ENCODE measurements at regions not wholly inside any gene's neighbourhood (a gene's known extent, or its start where the extent isn't known, plus 50 kb on each side); places are given as distances from the start of the nearest gene placed in this dataset.
A peak's percentile ranks its signal among the peaks of the same experiment; 100 is the strongest.

DNA sequence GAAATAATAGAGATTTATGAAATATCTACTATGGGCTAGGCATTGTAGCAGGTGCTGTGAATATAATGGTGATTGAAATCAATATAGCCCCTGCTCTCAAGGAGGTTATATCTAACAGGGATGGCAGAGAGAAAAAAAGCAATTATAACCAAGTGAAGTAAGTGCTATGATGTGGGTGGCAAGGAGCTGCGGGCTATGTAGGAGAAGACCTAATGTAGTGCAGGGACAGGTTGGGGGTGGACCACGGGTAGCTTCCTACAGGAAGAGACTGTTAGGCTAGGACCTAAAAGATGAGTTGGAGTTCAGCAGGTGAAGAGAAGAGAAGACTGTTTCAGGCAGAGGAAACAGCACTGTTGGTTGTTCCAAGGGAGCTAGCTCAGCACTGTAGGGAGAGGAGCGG lies 311.0 kb downstream of the KCNRG start:
- Histone ChIP-seq H3K79me2 (ENCODE audit: control insufficient read depth, insufficient read depth, low read length) (no peaks in the 10 kb centered on the region), H3K4me1 (ENCODE audit: control insufficient read depth, low read depth, low read length) (no peaks in the 10 kb centered on the region), H3K4me3 (ENCODE audit: low read length) (no peak overlapping the region), H3K4me2 (ENCODE audit: low read length) (no peak overlapping the region), H3K27me3 (ENCODE audit: insufficient read depth, low read length, poor library complexity) (no peaks in the 10 kb centered on the region), H3K36me3 (ENCODE audit: control insufficient read depth, insufficient read depth, low read length) (no peaks in the 10 kb centered on the region), H2BK15ac (replicated peaks; ENCODE audit: low read depth) (no peak overlapping the region), H3K56ac (ENCODE audit: low read length) (no peak overlapping the region), H2BK5ac (ENCODE audit: low read length) (no peak overlapping the region), H3K23ac (ENCODE audit: low read length) (no peak overlapping the region), H4K8ac (ENCODE audit: low read depth, low read length) (no peak overlapping the region), H3K79me1 (ENCODE audit: low read length) (no peaks in the 10 kb centered on the region), H3K27ac (ENCODE audit: low read depth, low read length) (no peak overlapping the region), H3K18ac (ENCODE audit: low read length) (no peak overlapping the region), H4K5ac (ENCODE audit: low read length) (no peak overlapping the region), H2BK120ac (ENCODE audit: low read depth, low read length) (no peak overlapping the region), H3K9ac (ENCODE audit: low read length) (no peak overlapping the region), H2AK5ac (ENCODE audit: low read length) (no peak overlapping the region), H3K4ac (ENCODE audit: low read depth, low read length) (no peak overlapping the region)
- DNase-seq, result no peak
- no CpG with 5 or more reads among the region's 3 CpGs for WGBS (ENCODE audit: extremely low coverage, insufficient coverage, low lambda C conversion rate)

DNA sequence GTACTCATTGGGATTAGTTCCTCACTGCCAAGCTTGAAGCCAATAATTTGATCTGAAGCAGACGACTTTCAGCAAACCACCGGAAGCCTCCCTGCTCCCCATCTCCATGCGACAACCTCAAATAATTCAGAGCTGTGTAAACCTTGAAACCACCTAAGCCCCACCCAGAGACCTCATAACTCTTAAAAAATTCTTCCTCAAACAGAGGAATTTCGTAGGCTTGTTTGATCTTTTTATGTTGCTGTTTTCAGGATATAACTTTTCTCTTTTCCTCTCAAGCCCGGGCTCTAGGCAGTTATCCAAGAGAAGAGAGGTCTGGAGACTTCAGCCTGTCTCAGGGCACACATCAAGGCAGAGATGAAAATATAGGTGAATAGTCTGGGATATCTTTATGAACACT lies 311.6 kb downstream of the KCNRG start:
- Histone ChIP-seq H3K79me2 (ENCODE audit: control insufficient read depth, insufficient read depth, low read length) (no peaks in the 10 kb centered on the region), H3K23ac (ENCODE audit: low read length) (no peak overlapping the region), H4K8ac (ENCODE audit: low read depth, low read length) (no peak overlapping the region), H3K56ac (ENCODE audit: low read length) (no peak overlapping the region), H2BK15ac (replicated peaks; ENCODE audit: low read depth) (no peak overlapping the region), H2BK5ac (ENCODE audit: low read length) (no peak overlapping the region), H3K27me3 (ENCODE audit: insufficient read depth, low read length, poor library complexity) (no peaks in the 10 kb centered on the region), H3K4me2 (ENCODE audit: low read length) (no peak overlapping the region), H2BK120ac (ENCODE audit: low read depth, low read length) (no peak overlapping the region), H3K79me1 (ENCODE audit: low read length) (no peaks in the 10 kb centered on the region), H3K4ac (ENCODE audit: low read depth, low read length) (no peak overlapping the region), H3K27ac (ENCODE audit: low read depth, low read length) (no peak overlapping the region), H3K18ac (ENCODE audit: low read length) (no peak overlapping the region), H3K36me3 (ENCODE audit: control insufficient read depth, insufficient read depth, low read length) (no peaks in the 10 kb centered on the region), H3K4me3 (ENCODE audit: low read length) (no peak overlapping the region), H3K4me1 (ENCODE audit: control insufficient read depth, low read depth, low read length) (no peaks in the 10 kb centered on the region), H3K9ac (ENCODE audit: low read length) (no peak overlapping the region), H4K5ac (ENCODE audit: low read length) (no peak overlapping the region), H2AK5ac (ENCODE audit: low read length) (no peak overlapping the region)
- no peak for DNase-seq
- WGBS (ENCODE audit: extremely low coverage, insufficient coverage, low lambda C conversion rate), result no CpG with 5 or more reads among the region's 5 CpGs

DNA sequence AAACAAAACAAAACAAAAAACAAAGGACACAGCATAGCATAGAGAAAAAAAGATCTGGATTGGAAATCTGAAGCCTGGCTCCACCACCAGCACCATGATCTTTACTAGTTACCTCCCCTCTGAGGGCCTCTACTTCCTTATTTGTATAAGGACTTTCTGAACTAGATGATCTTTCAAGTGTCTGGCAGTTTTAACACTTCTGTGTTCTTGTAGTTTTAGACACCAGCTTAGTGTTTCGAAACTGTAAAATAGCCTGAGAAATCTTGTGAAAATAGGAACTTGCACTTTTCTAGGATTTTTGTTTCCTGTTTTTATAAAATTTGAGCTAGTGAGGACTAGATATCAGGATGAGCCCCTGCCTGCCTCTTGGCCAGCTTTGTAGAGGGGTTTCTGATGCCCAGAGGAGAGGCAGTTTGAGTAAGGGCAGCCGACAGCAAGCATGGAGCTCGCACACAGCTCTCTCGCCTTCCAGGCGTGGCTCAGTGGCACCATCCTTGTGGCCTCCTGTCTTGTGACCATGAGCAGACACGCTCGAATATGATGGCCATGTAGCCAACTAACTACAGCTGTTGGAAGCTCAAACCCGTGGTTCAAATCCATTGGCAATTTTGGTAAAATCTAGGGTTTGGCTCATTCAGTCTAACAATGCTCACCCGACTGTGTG lies 319.0 kb downstream of the KCNRG start:
- no peak overlapping the region for H4K5ac ChIP-seq (ENCODE audit: low read length)
- H3K4me1 ChIP-seq (ENCODE audit: control insufficient read depth, low read depth, low read length), result no peaks in the 10 kb centered on the region
- H3K36me3 ChIP-seq (ENCODE audit: control insufficient read depth, insufficient read depth, low read length), result no peaks in the 10 kb centered on the region
- no peaks in the 10 kb centered on the region for H3K79me1 ChIP-seq (ENCODE audit: low read length)
- no peak overlapping the region for H3K4ac ChIP-seq (ENCODE audit: low read depth, low read length)
- no CpG with 5 or more reads among the region's 9 CpGs for WGBS (ENCODE audit: extremely low coverage, insufficient coverage, low lambda C conversion rate)
- H3K18ac ChIP-seq (ENCODE audit: low read length), result no peak overlapping the region
- no peaks in the 10 kb centered on the region for H3K27me3 ChIP-seq (ENCODE audit: insufficient read depth, low read length, poor library complexity)
- no peak for DNase-seq
- no peak overlapping the region for H2BK15ac ChIP-seq (replicated peaks; ENCODE audit: low read depth)
- H3K27ac ChIP-seq (ENCODE audit: low read depth, low read length), result no peak overlapping the region
- no peak overlapping the region for H3K4me2 ChIP-seq (ENCODE audit: low read length)
- no peak overlapping the region for H3K4me3 ChIP-seq (ENCODE audit: low read length)
- no peak overlapping the region for H4K8ac ChIP-seq (ENCODE audit: low read depth, low read length)
- no peak overlapping the region for H2BK120ac ChIP-seq (ENCODE audit: low read depth, low read length)
- no peak overlapping the region for H3K23ac ChIP-seq (ENCODE audit: low read length)
- no peak overlapping the region for H2AK5ac ChIP-seq (ENCODE audit: low read length)
- no peak overlapping the region for H3K56ac ChIP-seq (ENCODE audit: low read length)
- no peak overlapping the region for H2BK5ac ChIP-seq (ENCODE audit: low read length)
- no peaks in the 10 kb centered on the region for H3K79me2 ChIP-seq (ENCODE audit: control insufficient read depth, insufficient read depth, low read length)
- no peak overlapping the region for H3K9ac ChIP-seq (ENCODE audit: low read length)

DNA sequence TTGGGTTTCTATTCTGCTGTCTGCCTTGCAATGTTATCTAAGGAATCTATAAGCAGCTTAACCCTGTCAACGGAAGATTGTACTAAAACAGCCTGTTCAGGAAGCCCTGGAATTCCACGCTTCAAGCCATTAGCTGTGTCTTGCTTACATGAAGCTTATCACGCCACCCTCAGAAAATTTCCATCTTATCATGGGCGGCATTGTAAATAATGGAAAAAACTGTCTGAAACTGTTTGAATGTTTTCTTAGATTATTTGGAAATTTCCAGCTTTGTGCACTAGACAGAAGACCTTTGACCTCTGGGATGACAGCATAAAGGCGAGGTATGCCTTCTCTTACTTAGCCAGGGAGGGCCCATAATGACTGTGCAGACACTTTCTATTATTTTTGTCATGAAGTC lies 319.7 kb downstream of the KCNRG start:
- no peak overlapping the region for H2BK120ac ChIP-seq (ENCODE audit: low read depth, low read length)
- no peak overlapping the region for H2BK5ac ChIP-seq (ENCODE audit: low read length)
- no peak overlapping the region for H3K18ac ChIP-seq (ENCODE audit: low read length)
- no peaks in the 10 kb centered on the region for H3K79me1 ChIP-seq (ENCODE audit: low read length)
- no peak overlapping the region for H4K8ac ChIP-seq (ENCODE audit: low read depth, low read length)
- H3K4me2 ChIP-seq (ENCODE audit: low read length), result no peak overlapping the region
- no peaks in the 10 kb centered on the region for H3K4me1 ChIP-seq (ENCODE audit: control insufficient read depth, low read depth, low read length)
- H3K36me3 ChIP-seq (ENCODE audit: control insufficient read depth, insufficient read depth, low read length), result no peaks in the 10 kb centered on the region
- no peak overlapping the region for H3K4ac ChIP-seq (ENCODE audit: low read depth, low read length)
- no peak overlapping the region for H3K4me3 ChIP-seq (ENCODE audit: low read length)
- H3K23ac ChIP-seq (ENCODE audit: low read length), result no peak overlapping the region
- no peak overlapping the region for H2BK15ac ChIP-seq (replicated peaks; ENCODE audit: low read depth)
- H3K79me2 ChIP-seq (ENCODE audit: control insufficient read depth, insufficient read depth, low read length), result no peaks in the 10 kb centered on the region
- WGBS (ENCODE audit: extremely low coverage, insufficient coverage, low lambda C conversion rate), result no CpG with 5 or more reads among the region's 5 CpGs
- H3K56ac ChIP-seq (ENCODE audit: low read length), result no peak overlapping the region
- H4K5ac ChIP-seq (ENCODE audit: low read length), result no peak overlapping the region
- H3K9ac ChIP-seq (ENCODE audit: low read length), result no peak overlapping the region
- no peak overlapping the region for H2AK5ac ChIP-seq (ENCODE audit: low read length)
- no peak overlapping the region for H3K27ac ChIP-seq (ENCODE audit: low read depth, low read length)
- no peaks in the 10 kb centered on the region for H3K27me3 ChIP-seq (ENCODE audit: insufficient read depth, low read length, poor library complexity)
- peak; percentile 7 for DNase-seq

- no peak overlapping the region for H2BK120ac ChIP-seq (ENCODE audit: low read depth, low read length)
- no peak overlapping the region for H3K4me3 ChIP-seq (ENCODE audit: low read length)
- H3K4me1 ChIP-seq (ENCODE audit: control insufficient read depth, low read depth, low read length), result no peaks in the 10 kb centered on the region
- no peaks in the 10 kb centered on the region for H3K79me2 ChIP-seq (ENCODE audit: control insufficient read depth, insufficient read depth, low read length)
- H4K8ac ChIP-seq (ENCODE audit: low read depth, low read length), result no peak overlapping the region
- H3K9ac ChIP-seq (ENCODE audit: low read length), result no peak overlapping the region
- no peak for DNase-seq
- H3K27me3 ChIP-seq (ENCODE audit: insufficient read depth, low read length, poor library complexity), result no peaks in the 10 kb centered on the region
- H4K5ac ChIP-seq (ENCODE audit: low read length), result no peak overlapping the region
- no peak overlapping the region for H2AK5ac ChIP-seq (ENCODE audit: low read length)
- H3K79me1 ChIP-seq (ENCODE audit: low read length), result no peaks in the 10 kb centered on the region
- H3K18ac ChIP-seq (ENCODE audit: low read length), result no peak overlapping the region
- WGBS (ENCODE audit: extremely low coverage, insufficient coverage, low lambda C conversion rate), result no CpG with 5 or more reads among the region's 1 CpG
- no peak overlapping the region for H3K56ac ChIP-seq (ENCODE audit: low read length)
- H3K36me3 ChIP-seq (ENCODE audit: control insufficient read depth, insufficient read depth, low read length), result no peaks in the 10 kb centered on the region
- no peak overlapping the region for H3K4ac ChIP-seq (ENCODE audit: low read depth, low read length)
- no peak overlapping the region for H3K4me2 ChIP-seq (ENCODE audit: low read length)
- H3K27ac ChIP-seq (ENCODE audit: low read depth, low read length), result no peak overlapping the region
- no peak overlapping the region for H2BK15ac ChIP-seq (replicated peaks; ENCODE audit: low read depth)
- H3K23ac ChIP-seq (ENCODE audit: low read length), result no peak overlapping the region
- H2BK5ac ChIP-seq (ENCODE audit: low read length), result no peak overlapping the region
Observed at GRCh38 chr13:50339271-50339670, 324.0 kb downstream of the KCNRG start.

- Histone ChIP-seq H3K4me2 (ENCODE audit: low read length) (no peak overlapping the region), H4K5ac (ENCODE audit: low read length) (no peak overlapping the region), H3K4ac (ENCODE audit: low read depth, low read length) (no peak overlapping the region), H3K23ac (ENCODE audit: low read length) (no peak overlapping the region), H3K4me1 (ENCODE audit: control insufficient read depth, low read depth, low read length) (no peaks in the 10 kb centered on the region), H3K79me2 (ENCODE audit: control insufficient read depth, insufficient read depth, low read length) (no peaks in the 10 kb centered on the region), H2BK120ac (ENCODE audit: low read depth, low read length) (no peak overlapping the region), H3K56ac (ENCODE audit: low read length) (no peak overlapping the region), H4K8ac (ENCODE audit: low read depth, low read length) (no peak overlapping the region), H3K79me1 (ENCODE audit: low read length) (no peaks in the 10 kb centered on the region), H2BK15ac (replicated peaks; ENCODE audit: low read depth) (no peak overlapping the region), H2BK5ac (ENCODE audit: low read length) (no peak overlapping the region), H3K27me3 (ENCODE audit: insufficient read depth, low read length, poor library complexity) (no peaks in the 10 kb centered on the region), H3K18ac (ENCODE audit: low read length) (no peak overlapping the region), H3K36me3 (ENCODE audit: control insufficient read depth, insufficient read depth, low read length) (no peaks in the 10 kb centered on the region), H3K27ac (ENCODE audit: low read depth, low read length) (no peak overlapping the region), H2AK5ac (ENCODE audit: low read length) (no peak overlapping the region), H3K9ac (ENCODE audit: low read length) (no peak overlapping the region), H3K4me3 (ENCODE audit: low read length) (no peak overlapping the region)
- DNase-seq, result peak; percentile 8
- no CpG with 5 or more reads among the region's 4 CpGs for WGBS (ENCODE audit: extremely low coverage, insufficient coverage, low lambda C conversion rate)
Observed at GRCh38 chr13:50340146-50340545, 324.9 kb downstream of the KCNRG start.
